GM12872 (cell line): ENCODE measurements at regions not wholly inside any gene's neighbourhood (a gene's known extent, or its start where the extent isn't known, plus 50 kb on each side); places are given as distances from the start of the nearest gene placed in this dataset.

Experiments used
- TF ChIP-seq, protein P1 (sequence below): IDR thresholded peaks from 3 replicates; pipeline ENCODE4 v1.5.1; 2011; ENCODE audit warnings: low read depth, mild to moderate bottlenecking, low read length, moderate library complexity; ENCODE audit not compliant: insufficient read depth

DNA sequence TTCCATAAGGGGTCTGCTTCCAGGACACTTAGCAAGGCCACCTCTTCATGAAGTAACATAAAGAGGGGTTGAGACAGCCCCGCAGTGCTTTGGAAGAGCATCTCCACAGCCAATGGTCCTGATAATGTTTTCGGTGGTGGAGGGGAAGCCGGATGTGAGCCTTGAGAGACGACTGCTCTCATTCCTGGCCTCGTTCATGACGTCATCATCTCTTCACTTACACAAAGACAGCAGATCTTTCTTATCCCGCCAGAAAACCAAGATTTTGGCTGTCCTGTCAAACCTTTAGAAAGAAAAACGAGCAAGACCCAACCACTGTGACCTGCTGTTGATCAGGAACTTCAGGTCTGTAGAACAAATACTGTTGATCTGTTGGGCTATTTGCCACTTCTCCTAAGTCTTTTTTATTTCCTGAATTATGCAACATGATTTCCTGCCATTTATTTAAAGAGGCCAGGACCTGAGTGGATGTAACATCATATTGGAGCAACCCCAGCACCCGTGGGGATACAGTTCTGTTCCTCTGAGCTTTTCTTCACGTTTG, 89.0 kb upstream of the IRX2 start:
- TF ChIP-seq, protein P1, sequence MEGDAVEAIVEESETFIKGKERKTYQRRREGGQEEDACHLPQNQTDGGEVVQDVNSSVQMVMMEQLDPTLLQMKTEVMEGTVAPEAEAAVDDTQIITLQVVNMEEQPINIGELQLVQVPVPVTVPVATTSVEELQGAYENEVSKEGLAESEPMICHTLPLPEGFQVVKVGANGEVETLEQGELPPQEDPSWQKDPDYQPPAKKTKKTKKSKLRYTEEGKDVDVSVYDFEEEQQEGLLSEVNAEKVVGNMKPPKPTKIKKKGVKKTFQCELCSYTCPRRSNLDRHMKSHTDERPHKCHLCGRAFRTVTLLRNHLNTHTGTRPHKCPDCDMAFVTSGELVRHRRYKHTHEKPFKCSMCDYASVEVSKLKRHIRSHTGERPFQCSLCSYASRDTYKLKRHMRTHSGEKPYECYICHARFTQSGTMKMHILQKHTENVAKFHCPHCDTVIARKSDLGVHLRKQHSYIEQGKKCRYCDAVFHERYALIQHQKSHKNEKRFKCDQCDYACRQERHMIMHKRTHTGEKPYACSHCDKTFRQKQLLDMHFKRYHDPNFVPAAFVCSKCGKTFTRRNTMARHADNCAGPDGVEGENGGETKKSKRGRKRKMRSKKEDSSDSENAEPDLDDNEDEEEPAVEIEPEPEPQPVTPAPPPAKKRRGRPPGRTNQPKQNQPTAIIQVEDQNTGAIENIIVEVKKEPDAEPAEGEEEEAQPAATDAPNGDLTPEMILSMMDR = no peak

DNA sequence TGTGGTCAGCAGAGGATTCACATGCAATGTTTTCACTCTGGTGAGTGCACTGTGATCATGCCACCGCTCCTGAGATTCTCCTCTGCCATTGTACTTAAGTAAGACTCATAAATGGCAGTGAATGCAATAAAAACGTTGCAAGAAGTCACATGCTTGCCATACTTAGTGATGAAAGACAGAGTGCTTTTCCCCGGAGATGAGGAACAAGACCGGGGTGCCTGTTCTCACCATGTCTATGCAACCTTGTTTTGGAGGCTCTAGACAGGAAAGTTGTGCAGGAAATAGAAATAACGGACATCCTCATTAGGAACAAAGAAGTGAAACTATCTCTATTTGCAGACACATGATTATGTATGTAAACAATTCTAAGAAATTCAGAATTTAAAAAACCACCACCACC, 84.7 kb upstream of the IRX2 start:
- TF ChIP-seq, protein P1 = no peak

DNA sequence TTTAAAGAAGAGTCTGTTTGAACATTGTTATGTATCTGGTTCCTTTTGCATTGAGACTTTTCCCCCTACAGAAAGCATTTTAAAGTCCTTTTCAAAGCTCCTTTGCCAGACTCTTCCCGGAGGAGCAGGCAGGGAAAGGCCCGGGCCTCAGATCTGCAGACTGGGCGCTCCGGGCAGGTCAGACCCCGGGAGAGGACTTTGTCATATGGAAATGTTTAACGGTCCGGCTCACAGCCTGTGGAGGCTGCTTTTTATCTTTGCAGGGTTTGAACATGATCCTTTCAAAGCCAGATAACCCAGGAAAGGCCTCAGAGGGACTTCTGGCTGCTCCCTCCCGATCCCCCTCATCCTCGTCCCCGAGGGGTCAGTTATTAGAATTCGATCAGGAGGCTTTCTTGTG, 82.1 kb upstream of the IRX2 start:
- TF ChIP-seq, protein P1 = no peak

DNA sequence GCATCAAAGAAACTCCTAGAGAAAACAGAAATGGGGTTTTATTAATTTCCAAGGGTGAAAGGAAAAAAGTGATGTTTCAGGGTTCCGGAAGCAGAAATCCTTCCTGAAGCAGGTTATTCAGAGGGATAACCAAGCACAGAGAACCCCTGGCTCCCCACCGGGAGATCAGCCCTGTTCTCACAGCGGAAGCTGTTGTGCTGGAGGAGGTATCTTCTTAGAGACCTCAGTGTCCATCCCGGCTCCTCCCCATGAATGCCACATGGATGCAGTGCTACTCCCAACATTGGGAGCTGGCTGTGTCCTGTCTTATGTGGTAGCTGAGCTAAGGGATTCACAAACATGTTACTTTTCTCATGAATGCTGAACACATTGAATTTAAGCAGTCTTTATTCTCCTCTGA, 80.9 kb upstream of the IRX2 start:
- TF ChIP-seq, protein P1 = no peak

DNA sequence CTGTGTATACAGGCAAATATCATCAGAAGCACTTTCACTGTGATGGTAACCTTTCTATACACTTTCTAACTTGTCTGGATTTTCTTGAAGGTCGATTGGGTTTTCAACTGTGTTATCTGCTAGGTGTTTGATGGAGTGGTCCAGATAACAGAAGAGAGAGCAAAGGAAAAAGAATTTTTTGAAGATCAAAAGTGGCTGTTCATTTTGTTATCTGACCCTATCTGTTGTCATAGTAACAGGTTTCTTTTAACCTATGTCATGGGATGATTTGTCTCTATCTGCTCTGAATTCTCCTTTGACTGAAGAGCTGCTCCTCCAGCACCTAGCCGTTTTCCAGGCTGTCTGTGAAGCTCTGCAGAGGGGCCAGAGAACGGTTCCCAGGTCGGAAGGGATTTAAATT, 77.8 kb upstream of the IRX2 start:
- TF ChIP-seq, protein P1 = no peak

DNA sequence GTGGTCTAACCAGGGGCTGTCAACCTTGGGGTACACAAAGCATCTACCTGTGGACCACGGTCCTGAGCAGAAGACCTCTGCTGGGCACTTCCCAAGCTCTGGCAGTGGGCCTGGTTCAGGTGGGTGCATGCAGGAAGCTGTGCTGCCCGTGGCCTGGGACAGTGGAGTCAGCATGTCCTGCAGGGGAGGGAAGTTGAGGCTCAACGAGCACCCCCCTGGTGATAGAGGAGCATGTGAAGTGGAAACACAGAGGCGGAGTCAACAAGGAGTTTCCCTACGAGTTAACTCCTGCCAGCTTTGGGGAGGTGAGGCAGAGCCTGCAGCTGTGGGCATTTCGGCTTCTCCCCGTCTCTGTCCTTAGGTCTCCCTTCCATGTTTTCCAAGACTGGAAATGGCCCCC, 67.5 kb upstream of the IRX2 start:
- TF ChIP-seq, protein P1 = no peak

DNA sequence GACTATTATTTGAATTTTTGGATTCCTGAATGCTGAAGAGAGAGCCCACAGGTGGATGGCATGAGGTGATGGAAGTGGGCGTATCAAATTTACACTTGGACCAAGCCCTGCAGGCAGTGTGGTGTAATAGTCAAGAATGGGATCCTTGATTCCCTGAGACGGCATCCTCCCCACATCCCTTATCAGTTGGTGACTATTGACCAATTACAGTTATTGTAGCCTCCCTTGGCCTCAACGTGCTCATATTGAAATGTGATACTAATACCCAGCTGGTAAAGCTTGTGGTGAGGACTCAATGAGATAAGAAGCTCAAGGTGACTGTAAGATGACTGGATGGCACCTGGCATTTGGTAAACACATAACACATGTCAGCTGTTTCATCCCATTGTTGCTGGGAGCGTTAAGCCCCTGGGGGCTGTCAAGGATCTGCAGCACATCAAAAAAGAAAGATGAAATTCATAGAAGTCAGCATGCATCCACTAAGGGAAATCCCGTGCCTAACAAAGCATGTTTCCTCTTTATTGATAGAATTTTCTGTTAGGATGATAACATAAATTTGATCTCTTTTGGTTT, 65.6 kb upstream of the IRX2 start:
- TF ChIP-seq, protein P1 = no peak
